K562 (cell line): ENCODE measurements at regions not wholly inside any gene's neighbourhood (a gene's known extent, or its start where the extent isn't known, plus 50 kb on each side); places are given as distances from the start of the nearest gene placed in this dataset.

Experiments used
- AFF4 ChIP-seq: sonication (generic); formaldehyde crosslinking; IDR thresholded peaks from 2 replicates; pipeline ENCODE4 v1.8.0; 2023; ENCODE audit warnings: mild to moderate bottlenecking, missing genetic modification reagents
- ARID3A ChIP-seq: IDR thresholded peaks from 2 replicates; pipeline ENCODE4 v1.6.1; 2012; ENCODE audit warnings: low read depth, low read length, improper control_type of control experiment, borderline replicate concordance
- CBX2 ChIP-seq: fragments of 200-600 bp; sonication (generic); IDR thresholded peaks from one replicate; pipeline ENCODE4 v1.6.1; 2012; ENCODE audit warnings: mild to moderate bottlenecking, low read length, inconsistent platforms; ENCODE audit not compliant: insufficient read depth, poor library complexity, severe bottlenecking
- CREB5 ChIP-seq: fragments of 250-450 bp; sonication (Bioruptor Pico); IDR thresholded peaks from 2 replicates; pipeline ENCODE4 v1.5.0; 2020; ENCODE audit warnings: mild to moderate bottlenecking
- DIDO1 ChIP-seq: fragments of 450-650 bp; IDR thresholded peaks from 2 replicates; pipeline ENCODE4 v1.6.1; 2016; ENCODE audit warnings: low read depth, missing biosample characterization, missing genetic modification characterization
- NKRF ChIP-seq: fragments of 450-650 bp; IDR thresholded peaks from 2 replicates; pipeline ENCODE4 v1.6.1; 2016; ENCODE audit warnings: borderline replicate concordance
- PHF8 ChIP-seq: fragments of 200-600 bp; sonication (generic); IDR thresholded peaks from 2 replicates; pipeline ENCODE4 v1.6.1; 2012; ENCODE audit warnings: mixed run types, mild to moderate bottlenecking, inconsistent platforms, low read length, moderate library complexity, borderline replicate concordance
- ZNF318 ChIP-seq, 2 experiments: fragments of 450-650 bp; IDR thresholded peaks; 2 replicates each; pipeline ENCODE4 v1.6.1; 2016; ENCODE audit warnings: mild to moderate bottlenecking in 2 of 2, borderline replicate concordance in 1 of 2, low read depth in 1 of 2, moderate library complexity in 1 of 2
- ZNF436 ChIP-seq: fragments of 250-450, 450-650 bp; sonication (Bioruptor Pico); formaldehyde crosslinking; IDR thresholded peaks from 2 replicates; pipeline ENCODE4 v1.7.0; 2020; ENCODE audit warnings: mild to moderate bottlenecking
- ZNF717 ChIP-seq: fragments of 250-450 bp; sonication (Bioruptor Pico); IDR thresholded peaks from 2 replicates; pipeline ENCODE4 v1.5.0; 2021

GRCh38 chr16:73210686-73211085 lies 162.8 kb upstream of the ZFHX3 start (continued):
- TF ChIP-seq CREB5 (CRISPR knock-in tag) (no peak), ZNF717 (CRISPR knock-in tag) (no peak), ZNF318 (IDR thresholded peaks at IDR 0.05; ENCODE audit: borderline replicate concordance in 1 of 2, low read depth in 1 of 2) (no peak), CBX2 (no peak), DIDO1 (no peak), ARID3A (no peak), PHF8 (no peak), ZNF436 (CRISPR knock-in tag) (no peak), AFF4 (CRISPR knock-in tag) (no peak), NKRF (no peak)
